ENCODE measurements at regions not wholly inside any gene's neighbourhood (a gene's known extent, or its start where the extent isn't known, plus 50 kb on each side); places are given as distances from the start of the nearest gene placed in this dataset.
"Not testable (repeated sequence)": the region's sequence is repeated elsewhere in the genome, so short reads cannot be mapped to it uniquely, and the experiment has no call there.

DNA sequence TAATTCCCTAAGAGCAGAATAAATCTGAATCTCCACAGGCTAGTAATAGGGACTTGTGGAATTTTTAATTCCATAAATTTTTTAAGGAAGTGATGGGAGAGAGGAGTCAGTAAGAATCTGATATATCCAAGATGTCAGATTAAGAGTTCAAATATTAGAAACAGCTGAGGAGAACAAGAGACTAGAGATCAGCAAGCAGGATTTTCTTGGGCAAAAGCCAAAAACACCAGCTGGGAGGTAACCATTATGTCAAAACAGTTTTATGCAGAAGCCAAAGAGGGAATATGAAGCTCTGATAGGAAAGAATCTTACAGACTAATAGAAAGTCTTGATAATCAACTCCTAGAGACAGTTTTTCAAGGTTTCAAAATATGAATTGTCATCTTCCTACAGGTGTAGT, 72.2 kb upstream of the RBPJ start:
- H3K4me3 ChIP-seq (ENCODE audit: control insufficient read depth, low read depth, low read length) = no peak overlapping the region
- TF ChIP-seq, protein P1, sequence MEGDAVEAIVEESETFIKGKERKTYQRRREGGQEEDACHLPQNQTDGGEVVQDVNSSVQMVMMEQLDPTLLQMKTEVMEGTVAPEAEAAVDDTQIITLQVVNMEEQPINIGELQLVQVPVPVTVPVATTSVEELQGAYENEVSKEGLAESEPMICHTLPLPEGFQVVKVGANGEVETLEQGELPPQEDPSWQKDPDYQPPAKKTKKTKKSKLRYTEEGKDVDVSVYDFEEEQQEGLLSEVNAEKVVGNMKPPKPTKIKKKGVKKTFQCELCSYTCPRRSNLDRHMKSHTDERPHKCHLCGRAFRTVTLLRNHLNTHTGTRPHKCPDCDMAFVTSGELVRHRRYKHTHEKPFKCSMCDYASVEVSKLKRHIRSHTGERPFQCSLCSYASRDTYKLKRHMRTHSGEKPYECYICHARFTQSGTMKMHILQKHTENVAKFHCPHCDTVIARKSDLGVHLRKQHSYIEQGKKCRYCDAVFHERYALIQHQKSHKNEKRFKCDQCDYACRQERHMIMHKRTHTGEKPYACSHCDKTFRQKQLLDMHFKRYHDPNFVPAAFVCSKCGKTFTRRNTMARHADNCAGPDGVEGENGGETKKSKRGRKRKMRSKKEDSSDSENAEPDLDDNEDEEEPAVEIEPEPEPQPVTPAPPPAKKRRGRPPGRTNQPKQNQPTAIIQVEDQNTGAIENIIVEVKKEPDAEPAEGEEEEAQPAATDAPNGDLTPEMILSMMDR (IDR thresholded peaks at IDR 0.05; ENCODE audit: control insufficient read depth, insufficient read depth, low read depth, low read length, missing control alignments) = no peak
- no peak for DNase-seq (ENCODE audit: low read depth)

DNA sequence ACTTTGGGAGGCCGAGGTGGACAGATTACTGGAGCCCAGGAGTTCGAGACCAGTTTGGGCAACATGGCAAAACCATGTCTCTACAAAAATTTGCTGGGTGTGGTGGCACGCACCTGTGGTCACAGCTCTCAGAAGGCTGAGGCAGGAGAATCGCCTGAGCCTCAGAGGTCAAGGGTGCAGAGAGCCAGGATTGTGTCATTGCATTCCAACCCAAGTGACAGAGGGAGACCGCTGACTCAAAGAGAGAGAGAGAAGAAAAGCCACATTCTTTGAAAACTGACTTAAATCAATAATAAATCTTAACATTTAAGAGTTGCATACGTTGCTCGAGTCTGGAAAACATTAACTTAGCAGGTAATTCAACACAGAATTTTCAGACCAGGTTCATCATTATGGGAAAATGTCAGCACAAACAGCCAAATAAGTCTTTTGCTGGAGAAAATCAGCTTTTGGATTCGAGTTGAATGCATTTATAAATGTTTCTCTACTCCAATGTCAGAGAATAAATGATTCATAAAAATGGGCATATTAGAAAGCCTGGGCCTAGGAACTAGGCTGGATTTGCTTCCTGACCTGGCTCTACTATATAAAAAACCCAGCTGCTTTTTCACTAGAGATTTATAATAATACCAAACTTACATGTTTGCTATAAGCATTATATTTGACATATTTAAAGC, 68.3 kb upstream of the RBPJ start:
- no peak for DNase-seq (ENCODE audit: low read depth)
- TF ChIP-seq, protein P1 (IDR thresholded peaks at IDR 0.05; ENCODE audit: control insufficient read depth, insufficient read depth, low read depth, low read length, missing control alignments) = no peak
- no peak overlapping the region for H3K4me3 ChIP-seq (ENCODE audit: control insufficient read depth, low read depth, low read length)

DNA sequence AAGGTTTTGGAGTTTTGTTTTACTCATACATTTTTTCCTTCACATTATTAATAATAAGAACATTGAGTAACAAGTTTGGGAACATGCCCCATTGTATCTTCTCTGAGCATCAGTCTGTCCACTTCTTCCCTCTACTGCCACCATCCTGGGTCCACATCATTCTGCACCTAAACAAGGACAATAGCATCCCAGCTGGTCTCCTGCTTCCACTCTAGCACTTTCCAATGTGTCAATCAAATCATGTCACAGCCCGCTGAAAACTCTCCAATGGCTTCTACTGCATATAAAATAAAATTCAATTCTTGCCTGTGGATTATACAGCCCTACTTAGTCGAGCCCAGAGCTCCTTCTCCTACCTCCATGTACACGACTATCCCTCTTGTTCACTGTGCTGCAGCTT, 66.8 kb upstream of the RBPJ start:
- DNase-seq (ENCODE audit: low read depth) = no peak
- H3K4me3 ChIP-seq (ENCODE audit: control insufficient read depth, low read depth, low read length) = no peak overlapping the region
- TF ChIP-seq, protein P1 (IDR thresholded peaks at IDR 0.05; ENCODE audit: control insufficient read depth, insufficient read depth, low read depth, low read length, missing control alignments) = no peak

DNA sequence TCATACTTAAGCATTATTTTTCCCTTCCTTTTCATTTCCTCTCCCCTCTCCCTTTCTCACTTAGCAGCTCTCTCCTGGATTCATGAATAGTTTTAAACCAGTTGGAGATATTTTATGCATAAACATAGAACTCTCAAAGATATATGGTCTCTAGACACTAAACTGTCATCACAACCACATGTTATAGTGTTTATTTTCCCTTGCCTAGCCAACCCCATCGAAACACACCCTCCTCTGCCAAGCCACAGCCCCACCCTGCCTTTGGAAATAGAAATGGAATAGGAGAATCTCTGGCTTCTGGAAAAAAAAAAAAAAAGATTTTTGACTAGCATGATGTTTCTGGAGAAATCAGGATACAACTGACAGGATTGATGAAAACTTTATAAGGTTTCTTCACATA, 64.8 kb upstream of the RBPJ start:
- no peak for DNase-seq (ENCODE audit: low read depth)
- H3K4me3 ChIP-seq (ENCODE audit: control insufficient read depth, low read depth, low read length) = no peak overlapping the region
- TF ChIP-seq, protein P1 (IDR thresholded peaks at IDR 0.05; ENCODE audit: control insufficient read depth, insufficient read depth, low read depth, low read length, missing control alignments) = no peak

DNA sequence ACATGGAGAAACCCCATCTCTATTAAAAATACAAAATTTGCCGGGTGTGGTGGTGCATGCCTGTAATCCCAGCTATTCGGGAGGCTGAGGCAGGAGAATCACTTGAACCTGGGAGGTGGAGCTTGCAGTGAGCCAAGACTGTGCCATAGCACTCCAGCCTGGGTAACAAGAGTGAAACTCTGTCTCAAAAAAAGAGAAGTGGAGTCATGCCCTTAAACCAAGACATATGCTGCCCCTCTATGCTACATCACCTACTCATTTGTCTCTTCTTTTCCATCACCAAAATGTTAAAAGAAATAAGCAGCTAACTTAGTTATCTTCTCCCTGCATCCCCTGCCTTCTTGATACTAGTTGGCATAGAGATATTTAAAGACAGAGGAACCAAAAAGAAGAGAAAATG, 63.4 kb upstream of the RBPJ start:
- not testable (repeated sequence) for H3K4me3 ChIP-seq (ENCODE audit: control insufficient read depth, low read depth, low read length); DNase-seq (ENCODE audit: low read depth)

DNA sequence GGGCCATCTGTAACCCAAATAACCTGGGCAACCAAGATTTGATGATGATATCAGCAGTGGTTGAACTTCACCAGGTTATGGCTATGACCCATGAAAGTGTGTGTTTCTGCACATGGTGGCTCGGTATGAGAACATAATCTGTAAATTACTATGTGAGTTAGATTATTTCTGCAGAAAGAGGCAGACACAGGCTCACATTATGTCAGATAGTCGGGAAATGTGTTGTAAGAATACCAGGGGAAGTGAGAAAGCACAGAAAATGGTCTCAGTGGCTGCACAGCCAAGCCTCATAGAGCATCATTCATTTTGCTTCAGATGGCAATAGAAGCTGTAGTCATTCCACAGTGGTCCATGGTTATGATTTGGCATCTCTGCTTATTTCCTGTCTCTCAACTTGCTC, 63.0 kb upstream of the RBPJ start:
- no peak overlapping the region for H3K4me3 ChIP-seq (ENCODE audit: control insufficient read depth, low read depth, low read length)
- TF ChIP-seq, protein P1 (IDR thresholded peaks at IDR 0.05; ENCODE audit: control insufficient read depth, insufficient read depth, low read depth, low read length, missing control alignments) = no peak
- DNase-seq (ENCODE audit: low read depth) = no peak

DNA sequence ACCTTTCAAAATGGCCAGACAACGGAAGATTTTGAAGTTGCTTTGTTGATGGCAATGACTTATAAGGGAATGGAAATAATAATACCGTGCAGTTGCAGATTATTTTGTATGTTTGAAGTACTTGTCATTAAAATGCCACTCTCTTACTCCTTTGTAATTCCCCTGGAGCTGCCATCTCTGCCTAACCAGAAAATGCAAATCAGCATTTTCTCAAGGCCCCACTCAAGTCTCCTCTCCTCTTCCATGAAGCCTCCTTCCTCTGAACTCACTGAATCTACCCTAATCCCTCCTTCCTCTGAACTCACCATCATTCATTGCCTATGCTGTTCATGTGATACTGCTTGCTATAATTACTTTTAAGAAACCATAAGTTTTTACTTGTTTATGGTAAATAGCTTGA, 60.2 kb upstream of the RBPJ start:
- H3K4me3 ChIP-seq (ENCODE audit: control insufficient read depth, low read depth, low read length) = no peak overlapping the region
- DNase-seq (ENCODE audit: low read depth) = no peak
- TF ChIP-seq, protein P1 (IDR thresholded peaks at IDR 0.05; ENCODE audit: control insufficient read depth, insufficient read depth, low read depth, low read length, missing control alignments) = no peak

Data from AG09309 (cell line).